MM.1S (cell line): ENCODE measurements at regions not wholly inside any gene's neighbourhood (a gene's known extent, or its start where the extent isn't known, plus 50 kb on each side); places are given as distances from the start of the nearest gene placed in this dataset.
"Not testable (repeated sequence)": the region's sequence is repeated elsewhere in the genome, so short reads cannot be mapped to it uniquely, and the experiment has no call there.

Experiments
- EZH2 ChIP-seq: fragments of 300-600 bp; sonication (generic); optimal IDR thresholded peaks from 2 replicates; pipeline ENCODE3; 2017; ENCODE audit warnings: low read depth, mild to moderate bottlenecking, antibody characterized with exemption, low read length, mixed read lengths
- EZH2phosphoT487 ChIP-seq: fragments of 300-600 bp; sonication (generic); IDR thresholded peaks from 2 replicates; pipeline ENCODE4 v1.6.1; 2018; ENCODE audit warnings: antibody characterized with exemption, low read length
- TF ChIP-seq, protein P1 (sequence below): fragments of 300-600 bp; sonication (generic); IDR thresholded peaks from 2 replicates; pipeline ENCODE4 v1.5.1; 2016; ENCODE audit warnings: antibody characterized with exemption, low read length, mixed read lengths

DNA sequence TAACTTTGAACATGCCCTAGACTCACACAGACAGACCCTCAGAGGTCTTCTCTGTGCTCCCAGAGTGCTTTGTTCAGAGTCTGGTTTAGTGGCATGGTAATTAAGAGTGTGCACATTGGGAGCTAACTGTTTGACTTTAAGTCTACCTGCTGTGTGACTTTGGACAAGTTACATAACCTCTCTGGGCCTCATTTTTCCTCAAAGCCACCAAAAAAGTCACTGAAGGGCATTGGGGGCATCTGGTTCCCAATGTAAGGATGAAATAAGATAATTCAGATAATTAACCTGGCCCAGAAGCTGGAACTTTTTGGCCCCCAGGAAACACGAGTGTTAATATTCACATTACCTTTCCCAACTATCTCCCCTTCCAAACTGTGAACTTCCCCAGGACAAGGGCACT is 341.1 kb downstream of the BCL2L11 start:
- TF ChIP-seq, protein P1, sequence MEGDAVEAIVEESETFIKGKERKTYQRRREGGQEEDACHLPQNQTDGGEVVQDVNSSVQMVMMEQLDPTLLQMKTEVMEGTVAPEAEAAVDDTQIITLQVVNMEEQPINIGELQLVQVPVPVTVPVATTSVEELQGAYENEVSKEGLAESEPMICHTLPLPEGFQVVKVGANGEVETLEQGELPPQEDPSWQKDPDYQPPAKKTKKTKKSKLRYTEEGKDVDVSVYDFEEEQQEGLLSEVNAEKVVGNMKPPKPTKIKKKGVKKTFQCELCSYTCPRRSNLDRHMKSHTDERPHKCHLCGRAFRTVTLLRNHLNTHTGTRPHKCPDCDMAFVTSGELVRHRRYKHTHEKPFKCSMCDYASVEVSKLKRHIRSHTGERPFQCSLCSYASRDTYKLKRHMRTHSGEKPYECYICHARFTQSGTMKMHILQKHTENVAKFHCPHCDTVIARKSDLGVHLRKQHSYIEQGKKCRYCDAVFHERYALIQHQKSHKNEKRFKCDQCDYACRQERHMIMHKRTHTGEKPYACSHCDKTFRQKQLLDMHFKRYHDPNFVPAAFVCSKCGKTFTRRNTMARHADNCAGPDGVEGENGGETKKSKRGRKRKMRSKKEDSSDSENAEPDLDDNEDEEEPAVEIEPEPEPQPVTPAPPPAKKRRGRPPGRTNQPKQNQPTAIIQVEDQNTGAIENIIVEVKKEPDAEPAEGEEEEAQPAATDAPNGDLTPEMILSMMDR: not testable (repeated sequence)
- not testable (repeated sequence) for TF ChIP-seq EZH2phosphoT487, EZH2
